GM18870 (cell line): ENCODE measurements at regions not wholly inside any gene's neighbourhood (a gene's known extent, or its start where the extent isn't known, plus 50 kb on each side); places are given as distances from the start of the nearest gene placed in this dataset.
A peak's percentile ranks its signal among the peaks of the same experiment; 100 is the strongest.

Experiments
- ATAC-seq: cut with Tn5 transposase; IDR thresholded peaks from one replicate; pipeline ENCODE4 v1.9.1; 2021; ENCODE audit warnings: moderate library complexity; ENCODE audit not compliant: unreplicated experiment

DNA sequence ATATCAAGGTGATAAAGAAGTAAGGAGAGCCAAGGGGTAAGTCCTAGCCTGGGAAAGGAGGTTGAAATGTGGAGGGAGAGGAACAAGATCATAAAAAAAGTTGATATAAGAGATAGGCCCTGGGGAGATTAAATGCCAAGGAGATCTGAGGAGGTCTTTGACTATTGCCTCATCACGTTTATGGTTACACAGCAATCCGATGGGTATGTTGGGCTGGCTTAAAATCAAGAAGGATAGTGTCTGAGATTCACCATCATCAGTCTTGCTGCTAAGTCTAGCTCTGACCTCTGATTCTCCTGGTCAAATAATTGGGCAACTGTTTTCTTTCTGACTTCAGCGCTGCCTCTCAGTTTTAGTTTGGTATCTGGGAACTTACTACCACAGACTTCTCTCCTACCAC is 416.3 kb downstream of the GPATCH2 start:
- no peak for ATAC-seq

DNA sequence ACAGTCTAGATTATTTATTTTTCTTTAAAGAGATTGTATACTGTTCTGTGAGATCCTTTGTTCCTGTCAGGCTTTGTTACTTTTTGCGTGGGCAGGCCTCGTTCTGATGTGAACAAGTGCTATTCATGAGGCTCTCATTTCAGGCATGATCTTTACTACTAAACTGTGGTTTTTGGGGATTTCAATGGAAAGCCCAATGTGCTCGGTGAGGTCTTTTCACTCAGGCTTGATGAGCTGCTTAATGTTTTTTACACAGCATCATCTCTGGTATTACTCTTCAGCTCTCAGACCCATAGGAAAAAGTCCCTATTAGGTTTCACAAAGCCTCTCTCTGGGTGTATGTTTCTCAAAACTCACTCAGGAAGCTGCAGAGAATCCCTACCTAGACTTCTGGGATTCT is 419.4 kb downstream of the GPATCH2 start:
- ATAC-seq = peak; percentile 91

DNA sequence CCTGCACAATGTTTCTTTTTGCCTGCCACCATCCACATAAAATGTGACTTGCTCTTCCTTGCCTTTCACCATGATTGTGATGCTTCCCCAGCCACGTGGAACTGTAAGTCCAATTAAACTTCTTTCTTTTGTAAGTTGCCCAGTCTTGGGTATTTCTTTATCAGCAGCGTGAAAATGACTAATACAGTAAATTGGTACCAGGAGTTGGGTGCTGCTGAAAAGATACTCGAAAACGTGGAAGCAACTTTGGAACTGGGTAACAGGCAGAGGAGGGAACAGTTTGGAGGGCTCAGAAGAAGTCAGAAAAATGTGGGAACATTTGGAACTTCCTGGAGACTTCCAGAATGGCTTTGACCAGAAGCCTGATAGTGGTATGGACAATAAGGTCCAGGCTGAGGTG is 425.3 kb downstream of the GPATCH2 start:
- no peak for ATAC-seq

DNA sequence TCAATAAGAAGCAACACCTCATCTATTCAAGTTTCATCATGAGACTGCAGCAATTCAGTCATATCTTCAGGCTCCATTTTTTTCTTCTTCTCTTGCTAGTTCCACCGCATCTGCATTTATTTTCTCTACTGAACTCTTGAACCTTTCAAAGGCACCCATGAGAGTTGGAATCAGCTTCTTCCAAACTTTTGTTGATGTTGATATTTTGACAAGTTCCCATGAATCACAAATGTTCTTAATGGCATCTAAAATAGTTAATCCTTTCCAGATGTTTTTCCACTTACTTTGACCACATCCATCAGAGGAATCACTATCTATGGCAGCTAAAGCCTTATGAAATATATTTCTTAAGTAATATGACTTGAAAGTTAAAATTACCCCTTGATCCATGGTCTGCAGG is 434.3 kb downstream of the GPATCH2 start:
- ATAC-seq = no peak

DNA sequence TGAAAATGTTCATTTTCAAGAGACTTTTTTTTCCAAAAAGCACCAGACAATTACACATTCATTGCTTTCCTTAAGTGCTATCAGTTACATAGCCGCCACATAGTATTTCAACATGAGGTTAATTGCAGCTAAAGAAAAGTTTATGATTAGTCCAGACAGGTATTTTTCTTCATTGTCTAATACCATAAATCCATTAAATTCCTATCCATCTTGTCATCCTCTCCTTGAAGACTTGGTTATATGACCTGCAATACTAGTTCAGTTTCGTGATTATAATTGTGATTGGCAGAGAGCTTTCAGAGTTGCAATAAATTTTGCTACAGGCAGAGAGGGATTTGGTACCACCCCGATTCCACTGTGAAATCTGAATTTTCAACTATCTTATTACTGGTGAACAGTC is 437.7 kb downstream of the GPATCH2 start:
- no peak for ATAC-seq

DNA sequence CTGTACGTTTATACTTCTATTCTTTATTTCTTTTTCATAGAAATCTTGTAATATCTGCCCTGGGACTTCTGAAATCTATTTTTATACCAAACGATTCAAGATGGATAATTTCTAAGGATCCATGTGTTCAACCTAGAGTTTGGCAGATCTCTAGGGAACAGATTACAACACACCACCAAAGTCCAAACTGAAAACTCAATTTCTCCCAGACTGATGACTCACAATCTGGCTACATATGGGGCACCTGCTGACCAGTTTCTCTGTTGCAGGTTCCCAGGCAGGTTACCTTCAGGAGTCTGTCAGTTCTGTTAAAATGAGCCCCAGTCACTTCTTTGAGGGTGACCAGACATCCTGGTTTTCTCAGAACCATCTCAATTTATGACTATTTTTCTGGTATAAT is 439.4 kb downstream of the GPATCH2 start:
- ATAC-seq = no peak

DNA sequence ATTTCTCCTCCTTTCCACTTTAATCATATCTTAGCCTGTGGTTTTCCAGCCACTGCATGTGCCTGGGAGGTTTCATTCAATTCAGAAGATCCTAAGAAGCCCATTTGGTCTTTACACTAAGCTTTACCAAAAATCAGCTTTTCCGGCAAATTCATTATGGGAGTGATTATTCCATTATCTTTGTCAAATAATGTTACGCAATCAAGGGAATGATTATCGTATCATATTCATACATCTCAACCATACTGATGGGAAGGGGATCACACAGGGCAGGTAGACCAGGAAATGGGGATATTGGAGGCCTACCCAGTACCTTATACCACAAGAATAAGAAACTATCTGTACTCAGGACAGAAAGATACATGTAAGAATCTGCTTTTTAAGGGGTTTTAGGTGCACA is 440.5 kb downstream of the GPATCH2 start:
- ATAC-seq = no peak

DNA sequence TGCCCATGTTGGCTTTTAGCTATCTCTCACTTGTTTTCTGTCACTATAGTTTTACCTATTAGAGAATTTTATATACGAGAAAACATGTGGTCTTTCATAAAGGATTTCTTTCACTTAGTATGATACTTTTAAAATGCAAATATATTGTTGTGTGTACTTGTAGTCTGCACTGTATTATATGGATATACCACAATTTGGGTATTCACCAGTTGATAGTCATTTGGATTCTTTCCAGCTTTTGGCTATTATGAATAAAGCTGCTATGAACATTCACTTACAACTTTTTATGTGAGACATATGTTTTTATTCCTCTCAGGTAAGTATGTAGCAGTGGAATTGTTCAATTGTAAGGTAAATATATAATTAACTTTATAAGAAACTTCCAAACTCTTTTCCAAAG is 441.5 kb downstream of the GPATCH2 start:
- no peak for ATAC-seq

DNA sequence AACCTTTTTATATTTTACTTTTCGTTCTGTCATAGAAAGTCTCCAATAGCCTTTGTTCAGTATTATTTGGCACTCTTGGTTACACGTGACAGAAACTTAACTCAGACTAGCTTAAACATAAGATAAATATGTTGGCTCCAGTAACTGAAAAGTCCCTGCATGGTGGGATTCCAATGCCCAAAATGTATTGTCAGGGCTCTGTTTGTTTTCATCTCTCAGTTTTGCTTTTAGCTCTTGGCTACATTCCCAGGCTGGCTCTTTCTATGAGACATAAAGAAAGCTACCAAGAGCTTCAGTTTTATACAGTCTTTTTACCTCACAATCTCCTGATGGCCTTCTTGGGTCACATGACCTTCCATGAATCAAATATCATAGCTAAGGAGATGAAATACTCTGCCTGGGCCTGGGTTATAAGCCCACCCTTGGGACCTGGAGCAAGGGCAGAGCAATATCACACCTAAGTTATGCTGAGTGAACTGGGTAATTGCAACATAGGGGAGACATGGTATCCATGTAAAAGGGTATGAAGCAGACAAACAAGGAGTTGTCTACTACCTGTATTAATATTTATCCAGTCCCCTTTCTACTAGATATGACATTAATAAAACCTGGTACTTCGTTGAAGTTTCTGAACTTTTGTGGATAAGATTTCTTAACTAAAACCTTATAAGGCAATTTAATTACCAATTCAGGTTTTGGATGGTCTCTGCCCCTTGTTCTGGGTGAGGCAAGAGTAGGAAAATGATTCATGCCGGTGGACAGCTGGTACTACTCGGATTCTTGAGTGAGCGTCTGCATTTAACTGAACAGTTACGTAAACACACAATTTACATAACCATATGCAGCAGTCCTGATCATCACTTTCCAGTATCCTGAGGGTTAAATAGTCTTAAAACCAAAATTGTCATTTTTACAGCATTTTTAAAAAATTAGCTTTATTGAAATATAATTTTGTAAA is 442.3 kb downstream of the GPATCH2 start:
- ATAC-seq = no peak

DNA sequence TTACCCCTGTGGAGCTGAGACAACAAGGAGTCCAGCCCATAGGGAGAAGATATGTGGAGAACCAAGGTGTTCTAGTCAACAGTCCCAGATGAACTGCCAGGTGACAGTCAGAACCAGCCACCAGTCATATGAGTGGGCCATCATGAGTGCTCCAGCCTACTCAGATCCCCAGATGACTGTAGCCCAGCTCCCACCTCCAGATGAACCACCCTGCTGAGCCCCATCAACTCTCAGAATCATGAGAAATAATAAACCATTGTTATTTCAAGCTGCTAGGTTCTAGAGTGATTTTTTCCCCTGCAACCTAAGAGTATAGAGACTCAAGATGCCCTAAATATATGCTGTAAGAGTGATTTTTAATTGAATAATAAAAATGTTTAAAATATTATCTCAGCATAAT is 444.2 kb downstream of the GPATCH2 start:
- no peak for ATAC-seq

DNA sequence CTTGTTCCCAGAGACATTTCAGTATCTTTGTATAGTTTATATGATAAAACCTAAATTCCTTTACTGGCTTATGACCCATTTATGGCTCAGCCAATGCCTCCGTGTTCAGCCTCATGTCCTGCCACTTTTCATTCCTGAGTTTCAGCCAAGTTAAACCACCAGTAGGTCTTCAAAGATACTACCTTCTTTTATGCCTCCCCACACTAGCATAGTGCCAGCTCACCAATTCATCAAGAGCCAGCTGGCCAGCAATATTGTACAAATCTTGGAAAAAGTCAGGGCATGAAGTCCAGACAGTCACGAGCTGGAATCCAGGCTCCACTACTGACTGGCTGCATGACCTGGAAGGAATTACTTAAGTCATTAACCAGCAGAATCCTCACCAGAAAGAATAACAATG is 446.0 kb downstream of the GPATCH2 start:
- ATAC-seq = no peak

DNA sequence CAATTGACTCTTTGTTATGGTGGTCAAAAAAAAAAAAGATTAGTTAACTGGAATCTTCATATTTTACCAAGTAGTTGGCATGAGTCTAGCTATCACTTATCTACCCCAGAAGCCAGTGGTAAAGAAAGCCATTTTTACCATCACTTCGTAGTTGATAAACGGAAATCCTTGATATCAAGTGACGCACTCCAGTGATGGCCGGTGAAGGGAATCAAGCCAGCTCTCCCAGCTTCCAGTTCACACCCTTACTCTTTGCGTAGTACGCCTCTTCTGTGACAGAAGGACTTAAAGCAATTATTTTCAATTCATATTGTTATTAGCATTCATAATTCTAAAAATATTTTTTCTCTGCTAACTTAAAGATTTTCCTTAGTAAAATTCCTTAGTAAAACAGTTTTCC is 447.9 kb downstream of the GPATCH2 start:
- ATAC-seq = no peak

DNA sequence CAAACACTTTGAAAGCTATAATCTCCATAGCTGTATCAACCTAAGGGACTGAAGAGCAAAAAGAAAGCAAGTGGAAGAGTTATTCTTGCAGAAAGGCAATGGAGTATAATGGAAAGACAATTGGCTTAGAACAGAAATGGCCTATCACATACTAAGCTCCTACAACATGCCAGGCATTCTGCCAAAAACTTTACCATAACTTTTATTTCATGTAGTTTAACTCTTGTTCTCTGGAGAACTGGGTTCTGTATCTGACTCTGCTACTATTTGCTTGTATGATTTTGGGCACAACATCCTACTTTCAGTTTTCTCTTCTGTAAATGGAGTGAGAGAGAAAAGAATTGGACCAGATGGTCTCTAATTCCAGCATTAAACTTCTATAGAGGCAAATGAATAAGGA is 449.1 kb downstream of the GPATCH2 start:
- ATAC-seq = no peak

DNA sequence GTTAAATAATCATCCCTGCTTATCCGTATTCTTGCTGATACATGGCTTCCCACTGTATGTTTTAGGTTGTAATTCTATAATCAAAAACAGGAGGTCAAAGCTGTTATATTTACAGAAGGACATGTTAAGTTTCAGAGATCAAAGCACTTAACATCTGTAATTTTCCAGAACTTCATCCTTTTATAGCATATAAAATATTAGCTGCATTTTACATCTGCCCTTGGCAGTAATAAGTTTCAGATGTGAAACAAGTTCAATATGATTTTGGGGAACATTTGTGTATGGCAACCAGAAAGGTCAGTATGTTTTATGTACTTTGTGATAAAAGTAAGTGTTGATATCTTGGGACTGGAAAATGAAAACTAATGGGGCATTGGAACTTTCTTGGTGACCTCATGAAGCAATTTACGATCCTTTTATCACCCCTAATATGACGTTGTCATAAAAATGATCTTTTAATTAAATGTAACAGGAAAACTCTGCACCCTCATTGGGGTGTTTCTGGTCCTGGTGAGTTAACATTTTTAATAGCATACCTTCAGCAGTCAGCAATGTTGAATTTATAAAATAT is 449.6 kb downstream of the GPATCH2 start:
- ATAC-seq = no peak

DNA sequence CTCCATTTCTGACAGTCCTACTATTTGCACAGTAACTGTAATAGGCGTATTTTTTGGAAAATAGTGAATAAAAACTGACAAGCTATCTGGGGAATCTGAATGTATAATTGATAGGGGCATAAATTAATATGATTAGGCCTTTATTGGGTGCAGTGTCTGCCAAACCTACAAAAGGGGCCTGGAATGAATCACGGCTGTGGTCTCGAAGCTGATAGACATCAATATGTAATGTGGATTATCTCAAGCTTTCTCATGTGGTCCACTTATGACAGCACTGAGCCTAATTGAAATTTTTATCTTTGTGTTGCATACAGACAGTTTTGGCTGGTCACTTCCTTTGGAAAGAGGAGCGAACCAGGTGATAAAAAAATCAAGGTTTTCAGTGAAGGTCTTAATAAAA is 450.4 kb downstream of the GPATCH2 start:
- ATAC-seq = no peak

DNA sequence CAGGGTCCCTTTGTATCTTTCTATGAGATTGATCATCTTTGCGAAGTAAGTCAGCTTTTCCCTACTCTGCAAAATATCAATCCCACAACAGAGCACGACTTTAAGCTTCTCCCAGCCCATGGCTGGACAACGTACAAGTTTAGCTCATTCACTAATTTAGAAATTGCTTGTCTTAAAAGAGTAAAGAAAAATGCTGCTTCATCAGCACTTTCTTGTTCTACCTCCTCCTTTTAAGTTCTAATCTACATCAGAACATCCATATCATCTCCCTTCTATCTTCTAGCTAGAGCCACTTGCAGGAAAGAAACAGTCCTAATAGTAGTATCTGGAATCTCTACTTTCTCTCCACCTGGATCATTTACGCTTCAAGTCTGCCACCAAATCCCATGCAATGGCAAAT is 441.2 kb upstream of the ESRRG start:
- ATAC-seq = no peak

DNA sequence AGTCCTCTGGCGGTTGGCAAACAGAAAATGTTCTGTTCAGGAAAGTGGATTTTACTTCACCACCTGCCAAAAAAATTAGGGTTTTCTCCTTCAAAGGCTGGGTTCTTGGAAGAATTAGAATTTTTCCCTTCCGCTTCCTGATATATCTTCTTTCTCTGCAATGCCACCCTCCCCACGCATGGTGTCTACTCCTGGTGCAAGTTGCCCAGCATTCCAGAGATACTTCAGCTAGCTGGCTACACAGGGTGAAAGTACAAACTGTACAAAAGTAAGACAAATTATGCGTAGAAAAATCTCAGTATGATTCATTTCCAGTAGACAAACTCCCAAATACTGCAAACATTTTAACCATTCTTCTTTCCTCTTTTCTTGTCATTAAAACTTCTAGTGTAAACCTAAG is 430.1 kb upstream of the ESRRG start:
- no peak for ATAC-seq

DNA sequence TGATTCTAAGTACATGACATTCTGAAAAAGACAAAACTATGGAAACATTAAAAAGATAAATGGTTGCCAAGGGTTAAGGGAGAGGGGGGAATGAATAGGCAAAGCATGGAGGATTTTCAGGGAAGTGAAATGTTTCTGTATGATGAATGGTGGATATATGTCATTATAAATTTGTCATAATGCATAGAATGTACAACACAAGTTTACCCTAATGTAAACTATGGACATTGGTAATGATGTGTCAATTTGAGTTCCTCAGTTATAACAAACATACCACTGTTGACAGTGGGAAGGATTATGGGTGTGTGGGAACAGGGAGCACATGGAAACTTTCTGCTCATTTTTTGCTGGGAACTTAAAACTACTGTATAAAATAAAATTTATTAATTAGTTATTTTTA is 427.1 kb upstream of the ESRRG start:
- ATAC-seq = no peak

DNA sequence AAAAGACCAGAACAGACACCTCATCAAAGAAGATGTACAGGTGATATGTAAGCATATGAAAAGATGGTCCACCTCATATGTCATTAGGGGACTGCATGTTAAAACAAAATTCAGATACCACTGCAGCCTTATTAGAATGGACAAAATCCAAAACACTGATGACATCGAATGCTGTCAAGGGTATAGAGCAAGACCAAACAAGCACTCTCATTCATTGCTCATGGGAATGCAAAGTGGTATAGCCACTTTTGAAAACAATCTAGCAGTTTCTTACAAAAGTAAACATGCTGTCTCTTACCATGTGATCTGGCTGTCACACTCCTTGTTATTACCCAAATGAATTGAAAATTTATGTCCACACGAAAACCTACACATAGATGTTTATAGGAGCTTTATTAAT is 426.6 kb upstream of the ESRRG start:
- no peak for ATAC-seq

DNA sequence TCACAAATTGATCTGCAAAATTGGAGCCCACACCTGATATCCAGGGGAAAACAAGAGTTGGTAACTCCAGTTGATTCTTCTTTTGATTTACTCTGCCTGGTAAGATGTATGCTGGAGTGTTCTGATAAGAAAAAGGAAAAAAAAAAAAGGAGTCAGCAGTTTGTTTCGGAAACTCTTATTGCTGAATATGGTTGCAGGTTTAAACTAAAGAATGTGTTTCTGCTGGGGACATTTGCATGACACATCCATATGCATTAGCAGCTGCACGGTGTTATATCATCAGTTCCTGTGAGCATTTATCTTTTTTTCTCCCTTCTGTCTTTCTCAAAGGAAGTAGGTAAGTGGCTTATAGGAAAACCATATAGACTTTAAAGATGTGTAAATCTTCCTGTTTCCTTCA is 418.5 kb upstream of the ESRRG start:
- ATAC-seq = no peak

DNA sequence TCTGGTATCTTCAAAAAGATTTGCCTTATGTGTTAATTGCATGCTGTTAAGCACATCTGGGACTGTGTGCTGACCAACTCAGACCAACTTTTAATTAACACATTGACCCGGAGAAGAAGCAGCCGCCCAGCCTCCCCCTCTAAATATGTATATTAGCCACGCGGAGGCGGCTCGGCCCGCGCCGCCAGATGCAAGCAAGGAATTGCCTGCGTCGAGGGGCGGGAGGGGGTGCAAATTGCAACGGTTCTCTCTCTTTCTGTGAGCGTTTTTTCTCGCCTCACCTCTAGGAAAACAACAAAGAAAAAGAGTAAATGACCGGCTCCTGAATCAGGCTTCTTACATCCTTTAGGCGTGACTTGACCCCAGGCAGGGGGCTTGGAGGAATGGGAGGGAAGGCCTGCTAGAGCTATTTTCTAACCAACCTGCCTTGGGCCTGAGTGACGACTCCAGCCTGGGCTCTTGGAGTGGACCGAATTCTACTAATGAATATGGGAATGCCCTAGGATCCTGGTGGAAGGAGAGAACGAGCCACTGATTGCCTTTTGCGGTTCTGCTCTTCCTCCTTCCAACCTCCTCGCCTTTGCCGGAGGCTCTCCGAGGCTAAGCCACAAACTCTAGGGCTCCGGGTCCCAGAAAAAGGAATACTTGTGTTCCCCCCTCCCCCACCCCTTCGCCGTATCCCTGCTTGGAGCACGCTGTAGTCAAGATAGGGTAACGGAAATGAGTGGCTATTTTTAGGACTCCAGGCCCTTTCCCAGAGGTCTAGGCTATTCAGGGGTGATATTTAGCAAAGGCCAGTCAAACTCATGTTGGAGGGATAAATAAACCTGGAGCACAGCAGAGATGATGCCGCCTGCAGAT is 417.0 kb upstream of the ESRRG start:
- ATAC-seq = no peak

DNA sequence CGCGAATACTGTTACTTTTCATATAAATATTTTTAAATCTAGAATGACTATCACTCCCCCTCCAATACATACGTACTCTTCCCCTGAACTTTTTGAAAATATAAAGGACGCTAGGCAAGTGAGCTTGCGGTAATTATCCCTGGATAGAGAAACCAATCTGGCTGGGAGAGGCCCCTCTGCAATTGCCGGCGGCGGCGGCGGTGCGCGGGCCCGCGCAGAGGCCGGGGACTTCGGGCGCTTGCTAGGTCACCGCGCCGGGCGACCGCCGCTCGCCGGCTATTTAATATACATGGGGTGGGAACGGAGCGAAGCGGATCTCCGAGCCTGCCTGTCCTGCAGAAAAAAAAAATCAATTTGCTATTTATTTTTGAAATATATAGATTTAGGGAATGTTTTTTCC is 416.3 kb upstream of the ESRRG start:
- no peak for ATAC-seq
